KBM-7 (cell line): ENCODE measurements at regions not wholly inside any gene's neighbourhood (a gene's known extent, or its start where the extent isn't known, plus 50 kb on each side); places are given as distances from the start of the nearest gene placed in this dataset.
"Not testable (repeated sequence)": the region's sequence is repeated elsewhere in the genome, so short reads cannot be mapped to it uniquely, and the experiment has no call there.

Experiments
- DNase-seq: peaks from one replicate; pipeline ENCODE4 v3.0.0-alpha.2; 2015
- in situ Hi-C: fragments of 300-500 bp; cut with MboI; formaldehyde crosslinking; loops from 2 replicates; pipeline ENCODE4 v1.14.3; 2020; ENCODE audit warnings: low sequenced_read_pairs, low pct_unique_long_range_greater_than_20kb, mixed read lengths

GRCh38 chr15:25134546-25134945, 179.8 kb downstream of the SNRPN start:
- no peak for DNase-seq

GRCh38 chr15:25136119-25136518, 181.3 kb downstream of the SNRPN start:
- DNase-seq, result peak; percentile 15
- in situ Hi-C loops, result no loop called here

More at GRCh38 chr15:25134546-25134945, 179.8 kb downstream of the SNRPN start:
- in situ Hi-C loops, result no loop called here

- DNase-seq, result no peak
- in situ Hi-C loops, result no loop called here
These were observed 182.2 kb downstream of the SNRPN start for GRCh38 chr15:25137013-25137412.

- no peak for DNase-seq
- in situ Hi-C loops, result no loop called here
These were observed 214.5 kb downstream of the SNRPN start for GRCh38 chr15:25169318-25169717.

GRCh38 chr15:25170113-25170731, 215.4 kb downstream of the SNRPN start:
- in situ Hi-C loops, result no loop called here
- DNase-seq, result no peak

GRCh38 chr15:25170781-25171110, 216.0 kb downstream of the SNRPN start:
- no peak for DNase-seq
- in situ Hi-C loops, result no loop called here

- in situ Hi-C loops, result no loop called here
- DNase-seq, result no peak
These were observed 216.5 kb downstream of the SNRPN start for GRCh38 chr15:25171111-25171811.

GRCh38 chr15:25171856-25172687, 217.3 kb downstream of the SNRPN start:
- DNase-seq, result no peak
- in situ Hi-C loops, result no loop called here

- no peak for DNase-seq
- in situ Hi-C loops, result no loop called here
These were observed 217.9 kb downstream of the SNRPN start for GRCh38 chr15:25172691-25173090.

- no peak for DNase-seq
- in situ Hi-C loops, result no loop called here
These were observed 218.6 kb downstream of the SNRPN start for GRCh38 chr15:25173241-25174028.

- DNase-seq, in situ Hi-C loops: not testable (repeated sequence)
These were observed 219.4 kb downstream of the SNRPN start for GRCh38 chr15:25174149-25174548.

- DNase-seq, result no peak
- in situ Hi-C loops, result no loop called here
These were observed 220.4 kb downstream of the SNRPN start for GRCh38 chr15:25175033-25175788.

- in situ Hi-C loops, result no loop called here
- no peak for DNase-seq
These were observed 221.2 kb downstream of the SNRPN start for GRCh38 chr15:25175789-25176615.

GRCh38 chr15:25176616-25176923, 221.8 kb downstream of the SNRPN start:
- in situ Hi-C loops, result no loop called here
- no peak for DNase-seq

- DNase-seq, result no peak
These were observed 222.5 kb downstream of the SNRPN start for GRCh38 chr15:25176991-25177954.

GRCh38 chr15:25177955-25178801, 223.4 kb downstream of the SNRPN start:
- no peak for DNase-seq
- in situ Hi-C loops, result no loop called here

More at GRCh38 chr15:25176991-25177954, 222.5 kb downstream of the SNRPN start:
- in situ Hi-C loops, result no loop called here
